Fibroblast of lung (primary cell): ENCODE measurements at regions not wholly inside any gene's neighbourhood (a gene's known extent, or its start where the extent isn't known, plus 50 kb on each side); places are given as distances from the start of the nearest gene placed in this dataset.

ENCODE experiments used
- DNase-seq, 2 donors: peaks; one replicate each; pipeline versions ENCODE4 v3.0.0 to v3.0.0-alpha.2; 2010; ENCODE audit warnings: low read depth in 2 of 2
- H2AFZ ChIP-seq: 2 replicates; pipeline ENCODE4 v1.5.1; 2012; ENCODE audit warnings: low read length, control low read depth, inconsistent platforms
- H3K27ac ChIP-seq: 2 replicates; pipeline ENCODE4 v1.5.1; 2011; ENCODE audit warnings: low read length, control low read depth; ENCODE audit not compliant: insufficient read depth
- H3K27me3 ChIP-seq: 2 replicates; pipeline ENCODE4 v1.5.1; 2011; ENCODE audit warnings: mild to moderate bottlenecking, low read length; ENCODE audit not compliant: control insufficient read depth, insufficient read depth
- H3K36me3 ChIP-seq: 2 replicates; pipeline ENCODE4 v1.5.1; 2011; ENCODE audit warnings: low read length; ENCODE audit not compliant: control insufficient read depth, insufficient read depth
- H3K4me1 ChIP-seq: 2 replicates; pipeline ENCODE4 v1.5.1; 2011; ENCODE audit warnings: low read length; ENCODE audit not compliant: control insufficient read depth, insufficient read depth; ENCODE audit errors: extremely low read depth
- H3K4me2 ChIP-seq: 2 replicates; pipeline ENCODE4 v1.5.1; 2011; ENCODE audit warnings: low read length, control low read depth; ENCODE audit not compliant: insufficient read depth; ENCODE audit errors: extremely low read depth
- H3K4me3 ChIP-seq, 4 experiments: fragments of 200-600 bp in 1 of 4; sonication (generic) in 1 of 4; replicated peaks in 1 of 4; 2 replicates each; pipeline ENCODE4 v1.5.1; 2011 to 2016; ENCODE audit warnings: low read length in 4 of 4, low read depth in 3 of 4, mild to moderate bottlenecking in 3 of 4, control low read depth in 2 of 4, inconsistent platforms in 1 of 4, mixed read lengths in 1 of 4; ENCODE audit not compliant: insufficient read depth in 1 of 4; ENCODE audit errors: control extremely low read depth in 1 of 4
- H3K79me2 ChIP-seq: 2 replicates; pipeline ENCODE4 v1.5.1; 2012; ENCODE audit warnings: mild to moderate bottlenecking, low read length, inconsistent platforms; ENCODE audit not compliant: control insufficient read depth, insufficient read depth
- H3K9ac ChIP-seq: 2 replicates; pipeline ENCODE4 v1.5.1; 2011; ENCODE audit warnings: mild to moderate bottlenecking, low read length, control low read depth; ENCODE audit not compliant: insufficient read depth
- H3K9me3 ChIP-seq: 2 replicates; pipeline ENCODE4 v1.5.1; 2012; ENCODE audit warnings: low read depth, low read length; ENCODE audit not compliant: control insufficient read depth, insufficient read depth
- H4K20me1 ChIP-seq: 2 replicates; pipeline ENCODE4 v1.5.1; 2011; ENCODE audit warnings: low read length; ENCODE audit not compliant: control insufficient read depth, insufficient read depth; ENCODE audit errors: extremely low read depth
- CTCF ChIP-seq, 2 donors: IDR thresholded peaks in 1 of 2; conservative IDR thresholded peaks in 1 of 2; 1 replicate in 1 of 2; 2 replicates in 1 of 2; pipeline ENCODE4 v1.5.1; 2011 to 2012; ENCODE audit warnings: low read length in 2 of 2, control low read depth in 1 of 2, inconsistent platforms in 1 of 2, low read depth in 1 of 2, mild to moderate bottlenecking in 1 of 2
- EZH2 ChIP-seq: IDR thresholded peaks from 2 replicates; pipeline ENCODE4 v1.5.1; 2012; ENCODE audit warnings: low read length, control low read depth, mild to moderate bottlenecking; ENCODE audit errors: missing control alignments

GRCh38 chr2:123165616-123166015 is 859.5 kb upstream of the CNTNAP5 start:
- no peaks in the 10 kb centered on the region for H3K27me3 ChIP-seq
- H3K4me2 ChIP-seq: no peak overlapping the region
- no peak for TF ChIP-seq CTCF (conservative IDR thresholded peaks at IDR 0.05 in 1 of 2, IDR thresholded peaks at IDR 0.05 in 1 of 2; ENCODE audit: low read depth in 1 of 2, low read length in 2 of 2)
- H3K9me3 ChIP-seq: no peaks in the 10 kb centered on the region
- H3K9ac ChIP-seq: no peak overlapping the region
- no peak overlapping the region for H2AFZ ChIP-seq
- H3K36me3 ChIP-seq: no peaks in the 10 kb centered on the region
- no peaks in the 10 kb centered on the region for H3K4me1 ChIP-seq
- no peaks in the 10 kb centered on the region for H3K79me2 ChIP-seq
- H3K4me3 ChIP-seq: no peak overlapping the region
- no peak for DNase-seq
- no peak overlapping the region for H3K27ac ChIP-seq
- H4K20me1 ChIP-seq: no peaks in the 10 kb centered on the region

GRCh38 chr2:123179526-123179925 is 845.6 kb upstream of the CNTNAP5 start:
- Histone ChIP-seq H3K27ac (no peak overlapping the region), H3K4me3 (no peak overlapping the region), H3K27me3 (no peaks in the 10 kb centered on the region), H3K9ac (no peak overlapping the region), H3K79me2 (no peaks in the 10 kb centered on the region), H3K4me1 (no peaks in the 10 kb centered on the region), H2AFZ (no peak overlapping the region), H3K9me3 (no peaks in the 10 kb centered on the region), H4K20me1 (no peaks in the 10 kb centered on the region), H3K4me2 (no peak overlapping the region), H3K36me3 (no peaks in the 10 kb centered on the region)
- no peak for DNase-seq
- TF ChIP-seq EZH2 (no peak), CTCF (conservative IDR thresholded peaks at IDR 0.05 in 1 of 2, IDR thresholded peaks at IDR 0.05 in 1 of 2; ENCODE audit: low read depth in 1 of 2, low read length in 2 of 2) (no peak)

GRCh38 chr2:123195957-123196356 is 829.1 kb upstream of the CNTNAP5 start:
- Histone ChIP-seq H3K36me3 (no peaks in the 10 kb centered on the region), H3K4me2 (no peak overlapping the region), H3K9me3 (no peaks in the 10 kb centered on the region), H3K27ac (no peak overlapping the region), H3K27me3 (no peaks in the 10 kb centered on the region), H3K4me3 (no peak overlapping the region), H3K4me1 (no peaks in the 10 kb centered on the region), H2AFZ (no peak overlapping the region), H4K20me1 (no peaks in the 10 kb centered on the region), H3K9ac (no peak overlapping the region), H3K79me2 (no peaks in the 10 kb centered on the region)
- TF ChIP-seq EZH2 (no peak), CTCF (conservative IDR thresholded peaks at IDR 0.05 in 1 of 2, IDR thresholded peaks at IDR 0.05 in 1 of 2; ENCODE audit: low read depth in 1 of 2, low read length in 2 of 2) (no peak)
- DNase-seq: no peak
